ENCODE measurements at regions not wholly inside any gene's neighbourhood (a gene's known extent, or its start where the extent isn't known, plus 50 kb on each side); places are given as distances from the start of the nearest gene placed in this dataset.

DNA sequence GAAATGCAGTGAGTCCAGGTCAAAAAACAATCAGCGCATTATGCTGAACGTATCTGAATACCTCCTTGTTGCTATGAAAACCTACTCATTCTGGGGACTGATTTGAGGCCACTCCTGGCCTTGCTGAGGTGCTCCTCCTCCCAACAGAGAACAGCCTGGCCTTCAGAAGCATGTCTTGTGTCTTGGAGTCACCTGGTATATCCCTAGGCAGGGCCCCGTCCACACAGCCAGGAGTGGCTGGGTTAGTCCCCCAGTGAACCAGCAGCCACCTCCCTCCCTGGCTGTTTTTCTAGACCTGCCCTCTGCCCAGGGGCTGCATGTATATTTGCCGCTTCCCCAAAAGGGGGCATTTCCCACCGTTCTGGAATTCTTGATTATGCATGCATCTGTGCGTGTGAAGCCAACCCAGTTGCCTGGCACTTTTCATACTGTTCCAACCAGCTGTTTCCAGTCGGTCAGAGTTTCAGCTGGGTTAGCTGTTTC, 99.2 kb upstream of the SPATA31C2 start:
- ATAC-seq (no peak), DNase-seq (no peak)
- WGBS (ENCODE audit: insufficient coverage) = 72% methylated on average over 7 of the region's 7 CpGs
- H3K9me3 Mint-ChIP-seq = peaks cover 0 to under 1% of the 10 kb centered on the region in 2 donors
- Histone ChIP-seq H3K9me3 (ENCODE audit: control insufficient read depth, insufficient read depth, low read length) (peaks cover 2% of the 10 kb centered on the region), H3K36me3 (ENCODE audit: control insufficient read depth, insufficient read depth, low read length) (no peaks in the 10 kb centered on the region), H3K4me3 (ENCODE audit: low read length) (no peak overlapping the region), H3K27me3 (ENCODE audit: control insufficient read depth, insufficient read depth, low read length) (peaks cover 18% of the 10 kb centered on the region), H3K27ac (ENCODE audit: low read length) (no peak overlapping the region), H3K4me1 (ENCODE audit: control insufficient read depth, insufficient read depth, low read length) (peaks cover 13% of the 10 kb centered on the region)
- TF ChIP-seq, protein P1, sequence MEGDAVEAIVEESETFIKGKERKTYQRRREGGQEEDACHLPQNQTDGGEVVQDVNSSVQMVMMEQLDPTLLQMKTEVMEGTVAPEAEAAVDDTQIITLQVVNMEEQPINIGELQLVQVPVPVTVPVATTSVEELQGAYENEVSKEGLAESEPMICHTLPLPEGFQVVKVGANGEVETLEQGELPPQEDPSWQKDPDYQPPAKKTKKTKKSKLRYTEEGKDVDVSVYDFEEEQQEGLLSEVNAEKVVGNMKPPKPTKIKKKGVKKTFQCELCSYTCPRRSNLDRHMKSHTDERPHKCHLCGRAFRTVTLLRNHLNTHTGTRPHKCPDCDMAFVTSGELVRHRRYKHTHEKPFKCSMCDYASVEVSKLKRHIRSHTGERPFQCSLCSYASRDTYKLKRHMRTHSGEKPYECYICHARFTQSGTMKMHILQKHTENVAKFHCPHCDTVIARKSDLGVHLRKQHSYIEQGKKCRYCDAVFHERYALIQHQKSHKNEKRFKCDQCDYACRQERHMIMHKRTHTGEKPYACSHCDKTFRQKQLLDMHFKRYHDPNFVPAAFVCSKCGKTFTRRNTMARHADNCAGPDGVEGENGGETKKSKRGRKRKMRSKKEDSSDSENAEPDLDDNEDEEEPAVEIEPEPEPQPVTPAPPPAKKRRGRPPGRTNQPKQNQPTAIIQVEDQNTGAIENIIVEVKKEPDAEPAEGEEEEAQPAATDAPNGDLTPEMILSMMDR (IDR thresholded peaks at IDR 0.05) = no peak
- H3K27me3 Mint-ChIP-seq (ENCODE audit: low read depth in 2 of 2) = peaks cover 55 to 86% of the 10 kb centered on the region in 2 donors
- intact Hi-C loops (cut with micrococcal nuclease) = no loop called here
- peaks cover 2% of the 10 kb centered on the region for H3K36me3 Mint-ChIP-seq
- H3K4me3 Mint-ChIP-seq = no peak overlapping the region
- peaks cover 13 to 18% of the 10 kb centered on the region in 2 donors for H3K4me1 Mint-ChIP-seq
- H3K27ac Mint-ChIP-seq = peak overlapping the region in 1 of 2 donors; percentile 9

DNA sequence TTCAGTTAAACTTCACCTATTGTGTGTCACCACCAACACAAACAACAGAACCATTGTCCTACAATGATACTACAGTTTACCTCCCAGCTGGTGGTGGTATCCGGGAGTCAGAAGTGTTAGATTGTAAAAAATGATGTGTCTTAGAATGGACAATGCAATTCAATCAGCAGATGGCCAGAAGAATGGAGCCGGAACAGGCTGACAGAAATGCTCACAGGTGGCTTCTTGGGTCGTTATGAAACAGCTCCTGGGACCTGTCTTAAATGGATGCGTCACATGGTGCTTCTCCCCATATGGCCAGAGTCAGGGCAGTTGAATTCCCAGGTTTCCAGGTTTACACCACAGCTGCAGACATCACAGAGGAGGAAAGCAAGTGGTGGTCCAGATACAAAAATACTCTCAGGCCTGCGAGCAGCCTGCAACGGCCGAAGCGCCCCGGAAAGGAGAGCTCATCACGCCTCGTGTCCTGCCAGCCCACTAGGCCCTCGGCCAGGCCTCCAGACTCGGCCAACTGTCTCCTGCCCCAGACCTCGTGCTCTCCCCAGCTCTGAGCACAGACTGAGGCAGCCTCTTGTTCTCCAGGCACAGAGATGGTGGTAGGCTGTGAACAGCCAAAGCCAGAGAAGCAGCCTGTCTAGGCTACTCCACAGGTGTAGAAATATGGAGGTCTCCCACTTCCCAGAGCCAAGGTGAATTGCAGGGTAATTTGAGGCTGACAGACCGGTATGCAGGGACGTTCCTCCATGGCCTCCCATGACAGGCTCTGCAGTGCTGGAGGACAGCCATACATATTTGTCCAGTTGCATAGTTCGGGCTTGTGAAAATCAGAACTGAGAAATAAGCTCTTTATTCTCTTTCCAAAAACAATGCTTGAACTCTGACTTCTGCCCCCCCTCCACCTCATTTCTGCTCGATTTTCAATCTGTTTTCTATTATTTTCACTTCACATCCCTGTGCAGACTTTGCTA, 98.5 kb upstream of the SPATA31C2 start:
- H3K27me3 ChIP-seq (ENCODE audit: control insufficient read depth, insufficient read depth, low read length) = peaks cover 21% of the 10 kb centered on the region
- peaks cover 0 to 4% of the 10 kb centered on the region in 2 donors for H3K9me3 Mint-ChIP-seq
- H3K36me3 ChIP-seq (ENCODE audit: control insufficient read depth, insufficient read depth, low read length) = no peaks in the 10 kb centered on the region
- peaks cover 9% of the 10 kb centered on the region for H3K9me3 ChIP-seq (ENCODE audit: control insufficient read depth, insufficient read depth, low read length)
- intact Hi-C loops (cut with micrococcal nuclease) = no loop called here
- DNase-seq = no peak
- peaks cover 13% of the 10 kb centered on the region for H3K4me1 ChIP-seq (ENCODE audit: control insufficient read depth, insufficient read depth, low read length)
- H3K4me3 Mint-ChIP-seq = no peak overlapping the region
- ATAC-seq = no peak
- TF ChIP-seq, protein P1 (IDR thresholded peaks at IDR 0.05) = no peak
- peaks cover 13 to 18% of the 10 kb centered on the region in 2 donors for H3K4me1 Mint-ChIP-seq
- H3K27ac ChIP-seq (ENCODE audit: low read length) = no peak overlapping the region
- WGBS (ENCODE audit: insufficient coverage) = 81% methylated on average over 18 of the region's 18 CpGs
- no peak overlapping the region for H3K4me3 ChIP-seq (ENCODE audit: low read length)
- H3K27ac Mint-ChIP-seq = no peak overlapping the region
- H3K27me3 Mint-ChIP-seq (ENCODE audit: low read depth in 2 of 2) = peaks cover 60 to 86% of the 10 kb centered on the region in 2 donors
- peaks cover 8% of the 10 kb centered on the region for H3K36me3 Mint-ChIP-seq

DNA sequence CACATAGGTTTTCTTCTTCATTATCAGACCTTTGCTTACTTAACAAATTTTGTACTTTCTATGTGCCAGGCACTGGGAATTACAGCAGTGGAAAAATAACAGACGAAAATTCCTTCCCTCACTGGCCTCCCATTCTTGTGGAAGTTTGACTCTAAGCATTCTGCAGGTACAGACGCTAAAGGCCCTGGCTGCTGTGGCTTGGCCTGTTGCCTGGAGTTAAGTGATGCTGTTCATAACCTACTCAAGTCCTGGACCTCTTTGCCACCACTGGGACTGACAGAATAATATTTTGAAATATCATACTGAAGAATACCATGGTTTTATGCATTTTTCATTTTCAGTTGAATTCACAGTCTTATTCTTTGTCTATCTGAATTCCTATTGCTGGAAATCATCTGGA, 97.3 kb upstream of the SPATA31C2 start:
- TF ChIP-seq, protein P1 (IDR thresholded peaks at IDR 0.05) = no peak
- Mint-ChIP-seq H3K36me3 (peaks cover 8% of the 10 kb centered on the region), H3K27me3 (ENCODE audit: low read depth in 2 of 2) (peaks cover 51 to 86% of the 10 kb centered on the region in 2 donors), H3K9me3 (peaks cover 0 to 4% of the 10 kb centered on the region in 2 donors), H3K4me1 (peaks cover 13 to 18% of the 10 kb centered on the region in 2 donors), H3K4me3 (no peak overlapping the region), H3K27ac (no peak overlapping the region)
- Histone ChIP-seq H3K9me3 (ENCODE audit: control insufficient read depth, insufficient read depth, low read length) (peaks cover 9% of the 10 kb centered on the region), H3K4me3 (ENCODE audit: low read length) (no peak overlapping the region), H3K36me3 (ENCODE audit: control insufficient read depth, insufficient read depth, low read length) (no peaks in the 10 kb centered on the region), H3K27ac (ENCODE audit: low read length) (no peak overlapping the region), H3K27me3 (ENCODE audit: control insufficient read depth, insufficient read depth, low read length) (peaks cover 17% of the 10 kb centered on the region), H3K4me1 (ENCODE audit: control insufficient read depth, insufficient read depth, low read length) (peaks cover 13% of the 10 kb centered on the region)
- DNase-seq = no peak
- no peak for ATAC-seq
- intact Hi-C loops (cut with micrococcal nuclease) = no loop called here
- WGBS (ENCODE audit: insufficient coverage) = 57% methylated on average over 2 of the region's 2 CpGs
